SK-N-SH (cell line): ENCODE measurements at regions not wholly inside any gene's neighbourhood (a gene's known extent, or its start where the extent isn't known, plus 50 kb on each side); places are given as distances from the start of the nearest gene placed in this dataset.
A peak's percentile ranks its signal among the peaks of the same experiment; 100 is the strongest.

Experiments
- CTCF ChIP-seq: fragments of 200-600 bp; sonication (generic); IDR thresholded peaks from 2 replicates; pipeline ENCODE4 v1.6.1; 2017; ENCODE audit warnings: antibody characterized with exemption, mild to moderate bottlenecking, moderate library complexity
- EP300 ChIP-seq, 2 experiments: IDR thresholded peaks; 2 replicates each; pipeline versions ENCODE4 v1.4.0 to v1.6.1; 2012; ENCODE audit warnings: borderline replicate concordance in 1 of 2, low read depth in 1 of 2, low read length in 1 of 2
- GABPA ChIP-seq: IDR thresholded peaks from 2 replicates; pipeline ENCODE4 v1.4.0; 2012; ENCODE audit warnings: low read depth, mild to moderate bottlenecking
- REST ChIP-seq: IDR thresholded peaks from 2 replicates; pipeline ENCODE4 v1.6.1; 2012; ENCODE audit warnings: mild to moderate bottlenecking, low read depth, low read length, moderate library complexity

GRCh38 chr9:31304576-31304975 is 1079.9 kb upstream of the ACO1 start:
- TF ChIP-seq EP300 (IDR thresholded peaks at IDR 0.05; ENCODE audit: borderline replicate concordance in 1 of 2, low read depth in 1 of 2, low read length in 1 of 2), result peak; percentile 56 to 68; a peak in 3 of 4 replicates
- TF ChIP-seq CTCF, result no peak
- no peak for TF ChIP-seq GABPA
- no peak for TF ChIP-seq REST
